ENCODE measurements at regions not wholly inside any gene's neighbourhood (a gene's known extent, or its start where the extent isn't known, plus 50 kb on each side); places are given as distances from the start of the nearest gene placed in this dataset.

DNA sequence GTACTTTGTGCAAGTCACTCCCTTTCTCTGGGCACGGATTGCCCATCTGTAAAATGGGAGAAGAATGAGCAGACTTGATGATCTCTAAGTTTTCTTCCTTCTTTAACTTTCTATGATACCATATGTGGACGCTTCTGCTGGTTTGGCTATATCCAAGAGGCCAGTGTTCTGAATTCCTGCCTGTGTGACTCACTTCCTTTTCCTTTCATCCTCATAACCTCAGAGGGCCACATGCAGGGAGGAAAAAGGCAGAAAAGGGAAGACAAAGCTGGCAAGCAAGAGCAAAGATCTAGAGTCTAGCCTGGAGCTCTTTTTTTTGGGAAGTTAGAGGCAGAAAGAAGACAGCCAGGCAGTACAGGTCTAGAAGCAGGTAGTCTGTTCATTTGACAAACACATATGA is 151.2 kb downstream of the OMA1 start:
- Histone ChIP-seq H2AFZ (no peak overlapping the region), H4K20me1 (ENCODE audit: insufficient read depth, poor library complexity, severe bottlenecking) (no peaks in the 10 kb centered on the region), H3K9me3 (ENCODE audit: low read depth) (no peaks in the 10 kb centered on the region), H3K36me3 (replicated peaks; ENCODE audit: insufficient read depth, low read depth) (no peaks in the 10 kb centered on the region), H3K9me2 (replicated peaks; ENCODE audit: insufficient read depth) (no peaks in the 10 kb centered on the region), H3K4me1 (ENCODE audit: insufficient read depth) (peaks cover 5% of the 10 kb centered on the region), H3K27me3 (no peaks in the 10 kb centered on the region), H3K27ac (no peak overlapping the region), H3K79me2 (no peaks in the 10 kb centered on the region), H3K4me3 (no peak overlapping the region), H3K4me2 (no peak overlapping the region)
- peak; percentile 10 for DNase-seq (ENCODE audit: low spot score)
- no peak for TF ChIP-seq EZH2 (IDR thresholded peaks at IDR 0.05; ENCODE audit: borderline replicate concordance)
- TF ChIP-seq EZH2phosphoT487 (IDR thresholded peaks at IDR 0.05; ENCODE audit: low read depth, severe bottlenecking, unreplicated experiment): no peak
- TF ChIP-seq, protein P1, sequence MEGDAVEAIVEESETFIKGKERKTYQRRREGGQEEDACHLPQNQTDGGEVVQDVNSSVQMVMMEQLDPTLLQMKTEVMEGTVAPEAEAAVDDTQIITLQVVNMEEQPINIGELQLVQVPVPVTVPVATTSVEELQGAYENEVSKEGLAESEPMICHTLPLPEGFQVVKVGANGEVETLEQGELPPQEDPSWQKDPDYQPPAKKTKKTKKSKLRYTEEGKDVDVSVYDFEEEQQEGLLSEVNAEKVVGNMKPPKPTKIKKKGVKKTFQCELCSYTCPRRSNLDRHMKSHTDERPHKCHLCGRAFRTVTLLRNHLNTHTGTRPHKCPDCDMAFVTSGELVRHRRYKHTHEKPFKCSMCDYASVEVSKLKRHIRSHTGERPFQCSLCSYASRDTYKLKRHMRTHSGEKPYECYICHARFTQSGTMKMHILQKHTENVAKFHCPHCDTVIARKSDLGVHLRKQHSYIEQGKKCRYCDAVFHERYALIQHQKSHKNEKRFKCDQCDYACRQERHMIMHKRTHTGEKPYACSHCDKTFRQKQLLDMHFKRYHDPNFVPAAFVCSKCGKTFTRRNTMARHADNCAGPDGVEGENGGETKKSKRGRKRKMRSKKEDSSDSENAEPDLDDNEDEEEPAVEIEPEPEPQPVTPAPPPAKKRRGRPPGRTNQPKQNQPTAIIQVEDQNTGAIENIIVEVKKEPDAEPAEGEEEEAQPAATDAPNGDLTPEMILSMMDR (IDR thresholded peaks at IDR 0.05; ENCODE audit: poor library complexity): no peak
- 50% methylated on average over 2 of the region's 2 CpGs for WGBS (ENCODE audit: low lambda C conversion rate, missing lambda C conversion rate)

DNA sequence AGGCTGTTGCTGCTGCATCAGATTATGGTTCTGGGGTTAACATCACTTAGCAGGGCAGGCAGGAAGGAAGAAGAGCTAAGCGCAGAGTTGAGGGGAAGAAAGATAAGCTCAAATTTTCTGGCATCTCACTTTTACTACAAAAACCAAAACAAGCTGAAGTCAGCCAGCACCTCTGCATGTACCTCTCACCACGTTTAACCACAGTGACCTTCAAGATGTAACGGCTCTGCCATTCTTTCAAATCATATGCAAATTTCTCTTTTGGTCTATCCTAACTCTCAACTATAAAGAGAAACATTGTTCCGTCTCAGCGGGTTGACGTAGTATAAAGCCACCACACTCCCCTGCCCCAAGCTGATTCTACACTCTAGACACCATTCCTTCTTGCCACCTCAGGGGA is 154.4 kb downstream of the OMA1 start:
- TF ChIP-seq, protein P1 (IDR thresholded peaks at IDR 0.05; ENCODE audit: poor library complexity): no peak
- TF ChIP-seq EZH2 (IDR thresholded peaks at IDR 0.05; ENCODE audit: borderline replicate concordance) (no peak), EZH2phosphoT487 (IDR thresholded peaks at IDR 0.05; ENCODE audit: low read depth, severe bottlenecking, unreplicated experiment) (no peak)
- H3K79me2 ChIP-seq: no peaks in the 10 kb centered on the region
- no peaks in the 10 kb centered on the region for H3K9me2 ChIP-seq (replicated peaks; ENCODE audit: insufficient read depth)
- no peak overlapping the region for H3K27ac ChIP-seq
- no peak overlapping the region for H2AFZ ChIP-seq
- no peaks in the 10 kb centered on the region for H4K20me1 ChIP-seq (ENCODE audit: insufficient read depth, poor library complexity, severe bottlenecking)
- no peaks in the 10 kb centered on the region for H3K9me3 ChIP-seq (ENCODE audit: low read depth)
- H3K4me3 ChIP-seq: no peak overlapping the region
- no peak overlapping the region for H3K4me2 ChIP-seq
- H3K36me3 ChIP-seq (replicated peaks; ENCODE audit: insufficient read depth, low read depth): no peaks in the 10 kb centered on the region
- H3K27me3 ChIP-seq: no peaks in the 10 kb centered on the region
- no peak for DNase-seq (ENCODE audit: low spot score)
- WGBS (ENCODE audit: low lambda C conversion rate, missing lambda C conversion rate): 80% methylated on average over 6 of the region's 6 CpGs
- peaks cover 5% of the 10 kb centered on the region for H3K4me1 ChIP-seq (ENCODE audit: insufficient read depth)

DNA sequence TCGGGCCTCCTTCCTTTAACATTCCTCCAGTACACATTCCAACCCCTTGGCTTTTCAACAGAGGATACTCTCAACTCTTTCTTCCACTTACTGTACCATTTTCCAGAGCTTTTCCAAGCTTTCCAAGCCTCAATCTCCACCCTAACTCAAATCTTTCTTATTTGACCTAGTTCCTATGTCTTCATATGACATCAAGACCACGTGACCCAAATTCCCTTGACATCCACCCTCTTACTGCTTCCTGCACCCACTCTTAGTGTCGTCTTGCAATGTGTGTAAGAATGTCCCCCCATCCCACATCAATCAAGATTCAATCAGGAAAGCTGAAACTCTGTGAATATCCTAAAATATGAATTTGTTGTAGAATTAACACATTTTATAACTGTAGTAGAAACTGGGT is 155.0 kb downstream of the OMA1 start:
- no peak overlapping the region for H3K27ac ChIP-seq
- H3K4me1 ChIP-seq (ENCODE audit: insufficient read depth): peaks cover 5% of the 10 kb centered on the region
- no peak overlapping the region for H2AFZ ChIP-seq
- DNase-seq (ENCODE audit: low spot score): no peak
- H3K4me3 ChIP-seq: no peak overlapping the region
- no peaks in the 10 kb centered on the region for H3K27me3 ChIP-seq
- TF ChIP-seq, protein P1 (IDR thresholded peaks at IDR 0.05; ENCODE audit: poor library complexity): no peak
- no peak for TF ChIP-seq EZH2 (IDR thresholded peaks at IDR 0.05; ENCODE audit: borderline replicate concordance)
- no peak for TF ChIP-seq EZH2phosphoT487 (IDR thresholded peaks at IDR 0.05; ENCODE audit: low read depth, severe bottlenecking, unreplicated experiment)
- 90% methylated on average over 3 of the region's 3 CpGs for WGBS (ENCODE audit: low lambda C conversion rate, missing lambda C conversion rate)
- no peaks in the 10 kb centered on the region for H3K9me3 ChIP-seq (ENCODE audit: low read depth)
- no peaks in the 10 kb centered on the region for H3K36me3 ChIP-seq (replicated peaks; ENCODE audit: insufficient read depth, low read depth)
- H3K9me2 ChIP-seq (replicated peaks; ENCODE audit: insufficient read depth): no peaks in the 10 kb centered on the region
- no peak overlapping the region for H3K4me2 ChIP-seq
- H3K79me2 ChIP-seq: no peaks in the 10 kb centered on the region
- H4K20me1 ChIP-seq (ENCODE audit: insufficient read depth, poor library complexity, severe bottlenecking): no peaks in the 10 kb centered on the region

DNA sequence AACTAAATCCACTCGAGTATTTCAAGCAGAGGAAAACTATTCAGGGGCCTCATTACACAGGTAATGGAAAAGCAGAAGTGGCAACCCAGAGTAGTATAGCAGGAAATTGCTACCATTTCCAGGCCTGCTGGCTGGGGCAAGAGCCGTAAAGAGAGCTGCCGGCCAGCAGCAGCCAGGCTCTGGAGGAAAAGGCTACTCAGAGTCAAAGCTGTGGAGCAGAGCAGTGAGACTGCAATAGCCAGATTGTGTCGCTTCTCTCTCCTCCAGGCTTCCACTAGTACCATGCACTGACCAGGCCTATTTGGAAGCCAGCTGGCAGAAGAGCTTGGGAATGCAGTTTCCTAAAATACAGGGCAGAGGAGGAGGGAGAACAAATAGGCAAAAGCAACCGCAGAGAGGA is 155.5 kb downstream of the OMA1 start:
- no peaks in the 10 kb centered on the region for H3K27me3 ChIP-seq
- no peak overlapping the region for H2AFZ ChIP-seq
- DNase-seq (ENCODE audit: low spot score): no peak
- no peak overlapping the region for H3K4me3 ChIP-seq
- H3K36me3 ChIP-seq (replicated peaks; ENCODE audit: insufficient read depth, low read depth): no peaks in the 10 kb centered on the region
- H3K9me2 ChIP-seq (replicated peaks; ENCODE audit: insufficient read depth): no peaks in the 10 kb centered on the region
- H4K20me1 ChIP-seq (ENCODE audit: insufficient read depth, poor library complexity, severe bottlenecking): no peaks in the 10 kb centered on the region
- 72% methylated on average over 5 of the region's 5 CpGs for WGBS (ENCODE audit: low lambda C conversion rate, missing lambda C conversion rate)
- no peaks in the 10 kb centered on the region for H3K79me2 ChIP-seq
- no peak overlapping the region for H3K4me2 ChIP-seq
- TF ChIP-seq EZH2 (IDR thresholded peaks at IDR 0.05; ENCODE audit: borderline replicate concordance) (no peak), EZH2phosphoT487 (IDR thresholded peaks at IDR 0.05; ENCODE audit: low read depth, severe bottlenecking, unreplicated experiment) (no peak)
- TF ChIP-seq, protein P1 (IDR thresholded peaks at IDR 0.05; ENCODE audit: poor library complexity): no peak
- H3K27ac ChIP-seq: no peak overlapping the region
- H3K9me3 ChIP-seq (ENCODE audit: low read depth): no peaks in the 10 kb centered on the region
- H3K4me1 ChIP-seq (ENCODE audit: insufficient read depth): peaks cover 5% of the 10 kb centered on the region
